ENCODE measurements at regions not wholly inside any gene's neighbourhood (a gene's known extent, or its start where the extent isn't known, plus 50 kb on each side); places are given as distances from the start of the nearest gene placed in this dataset.

DNA sequence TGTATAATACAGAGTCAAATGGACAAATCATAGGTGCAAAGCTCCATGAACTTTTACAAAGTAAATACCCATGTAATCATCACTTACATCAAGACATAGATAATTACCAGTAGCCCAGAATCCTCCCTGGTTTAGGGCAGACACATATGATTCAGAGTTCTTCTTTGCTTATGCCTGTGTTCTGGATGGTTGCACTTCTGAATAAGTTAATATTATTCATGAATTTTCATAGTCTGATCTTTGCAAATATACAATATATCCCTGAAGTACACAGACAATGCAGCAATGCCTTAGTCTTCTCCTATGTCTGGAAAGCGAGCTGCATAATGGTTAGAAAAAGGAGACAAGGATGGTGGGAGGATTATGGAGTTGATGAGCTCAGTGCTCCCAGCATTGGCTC is 122.4 kb upstream of the PLXNA2 start:
- Histone ChIP-seq H3K27ac (ENCODE audit: low read depth, low read length) (no peak overlapping the region), H3K4me1 (ENCODE audit: control insufficient read depth, insufficient read depth, low read length) (no peaks in the 10 kb centered on the region), H3K9me3 (ENCODE audit: control insufficient read depth, insufficient read depth, low read length) (no peaks in the 10 kb centered on the region), H3K27me3 (ENCODE audit: control insufficient read depth, insufficient read depth, low read length) (no peaks in the 10 kb centered on the region), H3K4me3 (ENCODE audit: low read depth, low read length) (no peak overlapping the region), H3K36me3 (ENCODE audit: control insufficient read depth, insufficient read depth, low read length) (no peaks in the 10 kb centered on the region)
- no peak for DNase-seq (ENCODE audit: low read depth in 4 of 6, low spot score in 6 of 6)
- no CpG with 5 or more reads among the region's 1 CpG for WGBS (ENCODE audit: insufficient coverage)

GRCh38 chr1:208369045-208369444 is 124.9 kb upstream of the PLXNA2 start:
- Histone ChIP-seq H3K27me3 (ENCODE audit: control insufficient read depth, insufficient read depth, low read length) (no peaks in the 10 kb centered on the region), H3K36me3 (ENCODE audit: control insufficient read depth, insufficient read depth, low read length) (no peaks in the 10 kb centered on the region), H3K9me3 (ENCODE audit: control insufficient read depth, insufficient read depth, low read length) (no peaks in the 10 kb centered on the region), H3K4me3 (ENCODE audit: low read depth, low read length) (no peak overlapping the region), H3K27ac (ENCODE audit: low read depth, low read length) (no peak overlapping the region), H3K4me1 (ENCODE audit: control insufficient read depth, insufficient read depth, low read length) (no peaks in the 10 kb centered on the region)
- DNase-seq (ENCODE audit: low read depth in 4 of 6, low spot score in 6 of 6), result no peak
- no CpG with 5 or more reads among the region's 2 CpGs for WGBS (ENCODE audit: insufficient coverage)

DNA sequence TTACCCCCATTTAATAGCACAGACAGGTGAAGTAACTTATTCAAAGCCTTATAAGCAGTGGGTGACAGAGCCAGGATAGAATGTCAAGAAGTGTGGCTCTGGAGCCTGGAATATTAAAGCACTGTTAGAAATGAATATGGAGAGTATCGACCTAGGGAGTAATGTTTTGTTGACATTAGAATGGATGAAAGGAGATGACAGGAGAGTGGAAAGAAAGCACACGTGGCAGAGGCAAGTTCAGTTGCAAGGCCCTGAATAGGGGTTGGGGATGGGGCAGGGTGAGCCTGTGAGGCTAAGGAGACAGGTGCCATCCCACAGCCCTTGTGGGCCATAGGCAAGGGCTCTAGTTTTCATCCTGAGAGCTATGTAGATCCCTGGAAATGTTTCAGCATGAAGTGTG is 125.5 kb upstream of the PLXNA2 start:
- DNase-seq (ENCODE audit: low read depth in 4 of 6, low spot score in 6 of 6), result no peak

DNA sequence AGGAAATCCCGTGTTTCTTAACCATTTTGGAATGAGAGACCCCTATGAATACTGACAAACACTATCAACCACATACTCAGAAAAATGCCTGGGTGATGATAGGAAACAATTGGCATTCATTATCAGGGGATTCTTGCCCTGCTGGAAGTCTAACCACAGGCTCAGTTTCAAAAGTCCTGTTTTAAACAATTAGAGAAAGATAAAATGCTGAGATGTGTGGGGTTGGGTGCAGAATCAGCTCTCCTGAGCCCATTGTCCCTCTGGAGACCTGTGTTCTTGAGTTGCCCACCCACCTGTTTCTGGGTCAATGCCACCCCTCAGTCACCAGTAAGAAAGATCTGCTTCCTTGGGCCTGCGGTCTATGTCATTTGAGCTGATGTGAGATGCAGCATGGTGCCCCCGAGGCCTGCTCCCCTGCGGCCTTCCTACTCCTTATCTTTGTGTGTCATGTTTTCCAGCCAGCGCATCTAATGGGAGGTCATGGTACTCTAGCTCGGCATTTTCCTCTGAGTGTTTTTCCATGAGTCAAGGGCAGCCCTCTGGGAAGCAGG is 130.3 kb upstream of the PLXNA2 start:
- H3K4me3 ChIP-seq (ENCODE audit: low read depth, low read length), result no peak overlapping the region
- WGBS (ENCODE audit: insufficient coverage), result 97% methylated on average over 5 of the region's 6 CpGs
- H3K9me3 ChIP-seq (ENCODE audit: control insufficient read depth, insufficient read depth, low read length), result no peaks in the 10 kb centered on the region
- DNase-seq (ENCODE audit: low read depth in 4 of 6, low spot score in 6 of 6), result no peak
- H3K4me1 ChIP-seq (ENCODE audit: control insufficient read depth, insufficient read depth, low read length), result no peaks in the 10 kb centered on the region
- no peaks in the 10 kb centered on the region for H3K36me3 ChIP-seq (ENCODE audit: control insufficient read depth, insufficient read depth, low read length)
- H3K27ac ChIP-seq (ENCODE audit: low read depth, low read length), result no peak overlapping the region
- H3K27me3 ChIP-seq (ENCODE audit: control insufficient read depth, insufficient read depth, low read length), result no peaks in the 10 kb centered on the region

More for the DNA sequence above, 125.5 kb upstream of the PLXNA2 start:
- Histone ChIP-seq H3K4me1 (ENCODE audit: control insufficient read depth, insufficient read depth, low read length) (no peaks in the 10 kb centered on the region), H3K27ac (ENCODE audit: low read depth, low read length) (no peak overlapping the region), H3K4me3 (ENCODE audit: low read depth, low read length) (no peak overlapping the region), H3K9me3 (ENCODE audit: control insufficient read depth, insufficient read depth, low read length) (no peaks in the 10 kb centered on the region), H3K36me3 (ENCODE audit: control insufficient read depth, insufficient read depth, low read length) (no peaks in the 10 kb centered on the region), H3K27me3 (ENCODE audit: control insufficient read depth, insufficient read depth, low read length) (no peaks in the 10 kb centered on the region)
- WGBS (ENCODE audit: insufficient coverage), result 70% methylated on average over 2 of the region's 2 CpGs

- no peak for DNase-seq (ENCODE audit: low read depth in 4 of 6, low spot score in 6 of 6)
- Histone ChIP-seq H3K4me1 (ENCODE audit: control insufficient read depth, insufficient read depth, low read length) (no peaks in the 10 kb centered on the region), H3K4me3 (ENCODE audit: low read depth, low read length) (no peak overlapping the region), H3K36me3 (ENCODE audit: control insufficient read depth, insufficient read depth, low read length) (no peaks in the 10 kb centered on the region), H3K9me3 (ENCODE audit: control insufficient read depth, insufficient read depth, low read length) (no peaks in the 10 kb centered on the region), H3K27ac (ENCODE audit: low read depth, low read length) (no peak overlapping the region), H3K27me3 (ENCODE audit: control insufficient read depth, insufficient read depth, low read length) (no peaks in the 10 kb centered on the region)
- WGBS (ENCODE audit: insufficient coverage), result 71% methylated on average over 1 of the region's 1 CpG
Measured at GRCh38 chr1:208381481-208381880, 137.3 kb upstream of the PLXNA2 start.

DNA sequence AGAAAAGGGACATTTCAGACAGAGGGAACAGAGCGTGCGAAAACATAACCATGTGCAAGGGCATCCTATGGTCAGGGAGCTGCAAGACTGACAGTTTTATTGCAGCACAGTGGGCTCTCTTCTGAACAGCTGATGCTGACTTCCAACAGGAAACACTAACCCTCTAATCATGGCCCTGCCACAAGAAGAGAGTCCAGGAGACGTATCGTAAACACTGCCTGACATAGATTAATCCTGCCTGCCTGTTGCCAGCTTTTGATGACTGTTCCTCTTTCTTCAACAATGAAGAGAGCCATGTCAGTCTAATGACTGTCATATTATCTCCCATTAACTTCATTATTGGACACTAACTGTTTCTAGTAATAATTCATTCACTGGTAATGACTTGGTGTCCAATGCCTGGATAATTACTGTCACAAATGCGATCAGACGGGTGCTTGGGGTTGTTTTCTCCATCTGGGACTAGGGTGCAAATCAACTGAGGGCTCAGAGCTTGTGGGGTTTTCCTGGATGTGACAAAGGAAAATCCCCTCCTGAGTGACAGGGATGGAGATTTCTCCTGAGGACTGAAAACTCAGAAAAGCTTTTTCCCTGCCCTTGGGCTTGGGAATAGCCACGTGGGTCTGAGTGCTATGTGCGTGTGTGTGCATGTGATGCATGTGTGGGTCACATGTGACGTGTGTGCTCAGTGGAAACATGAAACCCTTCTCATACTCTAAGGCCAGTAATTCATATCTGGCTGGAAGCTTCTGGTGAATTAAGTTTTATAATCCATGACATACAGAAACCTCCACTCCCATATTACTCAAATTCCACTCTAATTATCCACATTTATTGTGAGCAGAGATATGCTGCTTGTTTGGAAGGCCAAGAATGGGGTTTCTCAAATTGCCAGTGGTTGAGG is 144.0 kb upstream of the PLXNA2 start:
- peak in 2 of 6 donors; percentile 6 to 26 for DNase-seq (ENCODE audit: low read depth in 4 of 6, low spot score in 6 of 6)
- H3K27ac ChIP-seq (ENCODE audit: low read depth, low read length), result no peak overlapping the region

GRCh38 chr1:208393416-208393815 is 149.2 kb upstream of the PLXNA2 start:
- WGBS (ENCODE audit: insufficient coverage), result 100% methylated on average over 3 of the region's 3 CpGs
- H3K27ac ChIP-seq (ENCODE audit: low read depth, low read length), result no peak overlapping the region
- H3K27me3 ChIP-seq (ENCODE audit: control insufficient read depth, insufficient read depth, low read length), result no peaks in the 10 kb centered on the region
- H3K36me3 ChIP-seq (ENCODE audit: control insufficient read depth, insufficient read depth, low read length), result no peaks in the 10 kb centered on the region
- no peaks in the 10 kb centered on the region for H3K4me1 ChIP-seq (ENCODE audit: control insufficient read depth, insufficient read depth, low read length)
- no peaks in the 10 kb centered on the region for H3K9me3 ChIP-seq (ENCODE audit: control insufficient read depth, insufficient read depth, low read length)
- H3K4me3 ChIP-seq (ENCODE audit: low read depth, low read length), result no peak overlapping the region
- no peak for DNase-seq (ENCODE audit: low read depth in 4 of 6, low spot score in 6 of 6)

More for the DNA sequence above, 144.0 kb upstream of the PLXNA2 start:
- Histone ChIP-seq H3K36me3 (ENCODE audit: control insufficient read depth, insufficient read depth, low read length) (no peaks in the 10 kb centered on the region), H3K4me1 (ENCODE audit: control insufficient read depth, insufficient read depth, low read length) (no peaks in the 10 kb centered on the region), H3K27me3 (ENCODE audit: control insufficient read depth, insufficient read depth, low read length) (no peaks in the 10 kb centered on the region), H3K4me3 (ENCODE audit: low read depth, low read length) (no peak overlapping the region), H3K9me3 (ENCODE audit: control insufficient read depth, insufficient read depth, low read length) (no peaks in the 10 kb centered on the region)
- 60% methylated on average over 6 of the region's 9 CpGs for WGBS (ENCODE audit: insufficient coverage)

GRCh38 chr1:208393826-208394225 is 149.6 kb upstream of the PLXNA2 start:
- 100% methylated on average over 1 of the region's 1 CpG for WGBS (ENCODE audit: insufficient coverage)
- Histone ChIP-seq H3K36me3 (ENCODE audit: control insufficient read depth, insufficient read depth, low read length) (no peaks in the 10 kb centered on the region), H3K9me3 (ENCODE audit: control insufficient read depth, insufficient read depth, low read length) (no peaks in the 10 kb centered on the region), H3K4me1 (ENCODE audit: control insufficient read depth, insufficient read depth, low read length) (no peaks in the 10 kb centered on the region), H3K27me3 (ENCODE audit: control insufficient read depth, insufficient read depth, low read length) (no peaks in the 10 kb centered on the region), H3K27ac (ENCODE audit: low read depth, low read length) (no peak overlapping the region), H3K4me3 (ENCODE audit: low read depth, low read length) (no peak overlapping the region)
- DNase-seq (ENCODE audit: low read depth in 4 of 6, low spot score in 6 of 6), result no peak

DNA sequence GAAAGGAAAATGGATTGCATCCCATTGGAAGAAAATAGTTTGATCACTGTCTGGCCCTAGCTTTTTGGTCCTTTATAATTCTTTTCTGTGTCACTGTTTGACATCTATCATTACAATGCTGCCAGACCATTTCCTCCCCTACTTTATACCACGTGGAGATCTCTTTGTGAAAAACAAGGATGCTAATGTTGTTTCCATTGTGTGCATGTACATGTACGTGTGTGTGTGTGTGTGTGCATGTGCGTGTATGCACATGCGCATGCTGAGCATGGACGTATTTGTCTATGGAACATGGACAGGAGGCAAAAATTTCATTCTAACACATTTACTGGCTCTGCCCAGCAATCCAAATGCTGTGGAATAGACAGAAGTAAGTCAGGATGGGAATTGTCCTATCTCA is 153.1 kb upstream of the PLXNA2 start:
- H3K27me3 ChIP-seq (ENCODE audit: control insufficient read depth, insufficient read depth, low read length), result no peaks in the 10 kb centered on the region
- H3K9me3 ChIP-seq (ENCODE audit: control insufficient read depth, insufficient read depth, low read length), result no peaks in the 10 kb centered on the region
- H3K36me3 ChIP-seq (ENCODE audit: control insufficient read depth, insufficient read depth, low read length), result no peaks in the 10 kb centered on the region
- no peak for DNase-seq (ENCODE audit: low read depth in 4 of 6, low spot score in 6 of 6)
- no peaks in the 10 kb centered on the region for H3K4me1 ChIP-seq (ENCODE audit: control insufficient read depth, insufficient read depth, low read length)
- H3K4me3 ChIP-seq (ENCODE audit: low read depth, low read length), result no peak overlapping the region
- no CpG with 5 or more reads among the region's 5 CpGs for whole genome bisulfite sequencing (ENCODE audit: insufficient coverage)
- no peak overlapping the region for H3K27ac ChIP-seq (ENCODE audit: low read depth, low read length)

DNA sequence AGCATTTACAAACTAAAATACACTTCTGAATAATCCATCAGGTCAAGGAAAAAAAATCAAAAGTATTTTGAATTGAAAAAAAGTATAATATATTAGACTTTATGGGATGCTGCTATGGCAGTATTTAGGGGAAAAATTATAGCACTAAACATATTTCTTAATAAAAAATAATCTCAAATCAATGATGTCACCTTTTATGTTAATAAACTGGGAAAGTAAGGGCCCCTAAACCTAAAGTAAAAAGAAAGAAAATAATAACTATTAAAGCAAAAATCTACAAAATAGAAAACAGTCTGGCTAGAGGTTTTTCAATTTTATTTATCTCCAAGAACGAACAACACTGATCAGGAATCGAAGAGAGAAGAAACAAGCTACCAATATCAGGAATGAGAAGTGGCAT is 160.8 kb upstream of the PLXNA2 start:
- Histone ChIP-seq H3K36me3 (ENCODE audit: control insufficient read depth, insufficient read depth, low read length) (no peaks in the 10 kb centered on the region), H3K9me3 (ENCODE audit: control insufficient read depth, insufficient read depth, low read length) (no peaks in the 10 kb centered on the region), H3K4me3 (ENCODE audit: low read depth, low read length) (no peak overlapping the region), H3K27me3 (ENCODE audit: control insufficient read depth, insufficient read depth, low read length) (no peaks in the 10 kb centered on the region), H3K27ac (ENCODE audit: low read depth, low read length) (no peak overlapping the region), H3K4me1 (ENCODE audit: control insufficient read depth, insufficient read depth, low read length) (no peaks in the 10 kb centered on the region)
- no CpG with 5 or more reads among the region's 2 CpGs for WGBS (ENCODE audit: insufficient coverage)
- DNase-seq (ENCODE audit: low read depth in 4 of 6, low spot score in 6 of 6), result no peak
